Heart right ventricle (tissue), 16 donors: ENCODE measurements at regions not wholly inside any gene's neighbourhood (a gene's known extent, or its start where the extent isn't known, plus 50 kb on each side); places are given as distances from the start of the nearest gene placed in this dataset.
A peak's percentile ranks its signal among the peaks of the same experiment; 100 is the strongest.

Experiments
- ATAC-seq, 8 donors: fragments of 200-7000 bp; cut with Tn5 transposase; one replicate each; pipeline ENCODE4 v1.9.1; 2020; ENCODE audit warnings: mild to moderate bottlenecking in 8 of 8, moderate library complexity in 8 of 8, moderate number of reproducible peaks in 1 of 8
- DNase-seq, 2 donors: peaks; one replicate each; pipeline ENCODE4 v3.0.0-alpha.2; 2020
- H3K27ac ChIP-seq, 10 donors: fragments of 200-600 bp; sonication (generic) in 2 of 10; one replicate each; pipeline versions ENCODE4 v1.5.0 to v1.8.0; 2020 to 2022; ENCODE audit warnings: mild to moderate bottlenecking in 3 of 10
- H3K27me3 ChIP-seq, 7 donors: fragments of 200-600 bp; one replicate each; pipeline ENCODE4 v1.8.0; 2021 to 2022; ENCODE audit warnings: mild to moderate bottlenecking in 2 of 7
- H3K36me3 ChIP-seq, 9 donors: fragments of 200-600 bp; sonication (generic) in 1 of 9; one replicate each; pipeline versions ENCODE4 v1.5.0 to v1.8.0; 2020 to 2022; ENCODE audit warnings: mild to moderate bottlenecking in 2 of 9
- H3K4me1 ChIP-seq, 9 donors: fragments of 200-600 bp; sonication (generic) in 1 of 9; one replicate each; pipeline versions ENCODE4 v1.5.0 to v1.8.0; 2020 to 2022; ENCODE audit warnings: mild to moderate bottlenecking in 4 of 9
- H3K4me3 ChIP-seq, 10 donors: fragments of 200-600 bp; sonication (generic) in 2 of 10; one replicate each; pipeline versions ENCODE4 v1.5.0 to v1.8.0; 2020 to 2022; ENCODE audit warnings: mild to moderate bottlenecking in 7 of 10, moderate library complexity in 2 of 10
- H3K9me3 ChIP-seq, 11 donors: fragments of 200-600 bp in 10 of 11; sonication (generic) in 2 of 11; one replicate each; pipeline versions ENCODE4 v1.5.0 to v1.8.0; 2013 to 2022; ENCODE audit warnings: mild to moderate bottlenecking in 2 of 11, control low read depth in 1 of 11, moderate library complexity in 1 of 11
- WGBS, 2 donors: extraction: QIAGEN DNeasy Blood & Tissue Kit; methylation state at CpG; one replicate each; pipeline ENCODE4 v1.1.7; 2013; ENCODE audit warnings: inconsistent platforms in 1 of 2; 5-methylcytosine and 5-hydroxymethylcytosine counted together
- intact Hi-C, 10 donors: fragments of 100-400 bp; cut with DNase I; formaldehyde crosslinking; loops; one replicate each; pipeline versions ENCODE4 v1.11.1 to v1.14.2; 2022
- TF ChIP-seq, protein P1 (sequence below), 9 donors: fragments of 200-600 bp; sonication (generic) in 2 of 9; IDR thresholded peaks; one replicate each; pipeline versions ENCODE4 v1.5.0 to v1.8.0; 2021 to 2022; ENCODE audit warnings: antibody characterized with exemption in 9 of 9, mild to moderate bottlenecking in 5 of 9, moderate library complexity in 1 of 9
- donor health status: Arrhythmogenic right ventricular cardiomyopathy.
- donor health status: ischemic (EF 13 %, LVEDD 7.1; RV severe dilation, severe dysfunction).
- donor health status: healthy with polysubstance abuse.
- donor health status: DM: no; HTN: yes; CAD: no.
- donor health status: DM: no; HTN: no; CAD: no.
- donor health status: ischemic (EF 25% LVEDD 6.9; RV normal size, moderate dysfunction).
- donor health status: ischemic (EF 25% LVEDD 5.7; RV mildly dilated, moderate dysfunction).
- donor health status: healthy.
- donor health status: DM: yes; HTN: yes; CAD: no.
- donor health status: Ischemic cardiomyopathy.
- donor health status: ischemic (EF 35%, LVEDD 5.7; RV mildly dilated, moderate dysfunction).
- donor health status: nonischemic (EF 11% LVEDD 7.7; RV severe dilation, severe dysfunction).
- donor health status: DM: yes; HTN: yes; CAD: no.
- donor health status: PGD.
- donor health status: ischemic (EF 29% LVEDD 5.4; RV normal size, mild dysfunction).
- donor health status: nonischemic (EF 23%, LVEDD 6.1; RV moderate dilation, normal function).

DNA sequence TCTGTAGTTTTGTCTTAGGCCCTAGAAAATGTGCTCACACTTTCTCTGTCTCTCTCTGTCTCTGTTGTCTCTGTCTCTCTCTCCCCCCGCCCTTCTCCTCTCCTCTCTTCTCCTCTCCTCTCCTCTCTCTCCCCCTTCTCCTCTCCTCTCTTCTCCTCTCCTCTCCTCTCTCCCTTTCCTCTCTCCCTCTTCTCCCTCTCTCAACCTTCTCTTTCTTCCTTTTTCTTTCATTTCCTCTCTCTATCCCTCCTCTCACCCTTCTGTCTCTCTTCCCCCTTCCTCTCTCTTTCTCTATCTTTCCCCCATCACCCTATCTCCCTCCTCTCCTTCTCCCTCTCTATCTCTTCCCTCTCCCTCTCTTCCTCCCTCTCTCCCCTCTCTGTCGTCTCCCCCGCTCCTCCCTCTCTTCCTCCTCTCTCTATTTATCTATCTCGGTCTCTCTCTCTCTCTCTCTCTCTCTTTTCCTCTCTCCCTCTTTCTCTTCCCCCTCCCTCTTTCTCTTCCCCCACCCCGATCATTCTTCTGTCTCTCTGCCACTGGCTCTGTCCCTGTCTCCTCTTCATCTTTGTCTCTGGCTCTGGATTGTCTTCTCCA is 107.2 kb upstream of the C16orf82 start:
- Histone ChIP-seq H3K9me3 (peaks cover 0 to 22% (median 0%) of the 10 kb centered on the region in 11 donors), H3K27ac (no peak overlapping the region), H3K36me3 (no peaks in the 10 kb centered on the region), H3K4me3 (no peak overlapping the region), H3K27me3 (peaks cover 0 to 13% (median 5%) of the 10 kb centered on the region in 7 donors), H3K4me1 (no peaks in the 10 kb centered on the region)
- WGBS, 2 donors = 46 to 52% methylated on average over 5 of the region's 5 CpGs
- DNase-seq (no peak), ATAC-seq (no peak)
- TF ChIP-seq, protein P1, sequence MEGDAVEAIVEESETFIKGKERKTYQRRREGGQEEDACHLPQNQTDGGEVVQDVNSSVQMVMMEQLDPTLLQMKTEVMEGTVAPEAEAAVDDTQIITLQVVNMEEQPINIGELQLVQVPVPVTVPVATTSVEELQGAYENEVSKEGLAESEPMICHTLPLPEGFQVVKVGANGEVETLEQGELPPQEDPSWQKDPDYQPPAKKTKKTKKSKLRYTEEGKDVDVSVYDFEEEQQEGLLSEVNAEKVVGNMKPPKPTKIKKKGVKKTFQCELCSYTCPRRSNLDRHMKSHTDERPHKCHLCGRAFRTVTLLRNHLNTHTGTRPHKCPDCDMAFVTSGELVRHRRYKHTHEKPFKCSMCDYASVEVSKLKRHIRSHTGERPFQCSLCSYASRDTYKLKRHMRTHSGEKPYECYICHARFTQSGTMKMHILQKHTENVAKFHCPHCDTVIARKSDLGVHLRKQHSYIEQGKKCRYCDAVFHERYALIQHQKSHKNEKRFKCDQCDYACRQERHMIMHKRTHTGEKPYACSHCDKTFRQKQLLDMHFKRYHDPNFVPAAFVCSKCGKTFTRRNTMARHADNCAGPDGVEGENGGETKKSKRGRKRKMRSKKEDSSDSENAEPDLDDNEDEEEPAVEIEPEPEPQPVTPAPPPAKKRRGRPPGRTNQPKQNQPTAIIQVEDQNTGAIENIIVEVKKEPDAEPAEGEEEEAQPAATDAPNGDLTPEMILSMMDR (IDR thresholded peaks at IDR 0.05) = no peak
- intact Hi-C loops = loop anchor here in 1 of 10 donors (2.0 kb wide), 1 partner anchor 521 kb away; no protein-coding TSS in a partner anchor

DNA sequence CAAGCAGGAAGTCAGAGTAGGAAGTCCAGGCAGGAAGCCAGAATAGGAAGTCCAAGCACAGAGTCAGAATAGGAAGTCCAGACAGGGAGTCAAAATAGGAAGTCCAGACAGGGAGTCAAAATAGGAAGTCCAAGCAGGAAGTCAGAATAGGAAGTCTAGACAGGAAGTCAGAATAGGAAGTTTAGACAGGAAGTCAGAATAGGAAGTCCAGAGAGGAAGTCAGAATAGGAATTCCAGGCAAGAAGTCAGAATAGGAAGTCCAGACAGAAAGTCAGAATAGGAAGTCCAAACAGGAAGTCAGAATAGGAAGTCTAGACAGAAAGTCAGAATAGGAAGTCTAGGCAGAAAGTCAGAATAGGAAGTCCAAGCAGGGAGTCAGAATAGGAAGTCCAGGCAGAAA is 105.3 kb upstream of the C16orf82 start:
- peaks cover 0 to 22% (median 0%) of the 10 kb centered on the region in 11 donors for H3K9me3 ChIP-seq
- H3K27me3 ChIP-seq = peaks cover 0 to 13% (median 5%) of the 10 kb centered on the region in 7 donors
- no peak overlapping the region for H3K27ac ChIP-seq
- ATAC-seq (no peak), DNase-seq (no peak)
- H3K4me3 ChIP-seq = no peak overlapping the region
- TF ChIP-seq, protein P1 (IDR thresholded peaks at IDR 0.05) = no peak
- intact Hi-C loops = loop anchor here in 1 of 10 donors (2.0 kb wide), 1 partner anchor 523 kb away; no protein-coding TSS in a partner anchor
- no peaks in the 10 kb centered on the region for H3K4me1 ChIP-seq
- H3K36me3 ChIP-seq = no peaks in the 10 kb centered on the region

DNA sequence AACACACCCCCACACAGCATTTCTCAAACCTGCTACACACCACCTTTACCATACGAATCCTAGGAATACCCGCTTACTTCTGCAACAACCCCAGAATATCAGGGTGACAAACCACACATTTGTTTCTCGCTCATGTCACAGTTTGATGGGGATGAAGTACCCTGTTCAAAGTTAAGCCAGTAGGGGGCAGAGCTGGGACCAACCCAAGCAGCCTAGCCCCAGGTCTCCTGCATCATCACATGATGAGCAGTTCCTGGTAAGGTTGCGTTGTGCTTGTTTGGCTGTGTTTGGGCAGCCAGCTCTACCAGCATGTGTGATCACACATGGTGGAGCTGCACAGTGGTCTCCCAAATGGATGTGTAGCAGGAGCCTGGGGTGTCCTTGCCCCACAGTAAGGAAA is 103.6 kb upstream of the C16orf82 start:
- no peak overlapping the region for H3K27ac ChIP-seq

GRCh38 chr16:26969589-26970231 is 97.0 kb upstream of the C16orf82 start:
- no peak for DNase-seq
- no peak for ATAC-seq
- H3K4me1 ChIP-seq = no peaks in the 10 kb centered on the region
- no peak overlapping the region for H3K27ac ChIP-seq
- no peaks in the 10 kb centered on the region for H3K9me3 ChIP-seq
- intact Hi-C loops = no loop called here
- no peak overlapping the region for H3K4me3 ChIP-seq
- peaks cover 0 to 6% (median 0%) of the 10 kb centered on the region in 7 donors for H3K27me3 ChIP-seq
- TF ChIP-seq, protein P1 (IDR thresholded peaks at IDR 0.05) = no peak
- no peaks in the 10 kb centered on the region for H3K36me3 ChIP-seq
- WGBS, 2 donors = 81 to 84% methylated on average over 6 of the region's 6 CpGs

More for the DNA sequence above, 103.6 kb upstream of the C16orf82 start:
- ATAC-seq (no peak), DNase-seq (no peak)
- H3K36me3 ChIP-seq = no peaks in the 10 kb centered on the region
- intact Hi-C loops = no loop called here
- TF ChIP-seq, protein P1 (IDR thresholded peaks at IDR 0.05) = peak in 2 of 9 donors; percentile 8 to 21
- no peak overlapping the region for H3K4me3 ChIP-seq
- H3K4me1 ChIP-seq = no peaks in the 10 kb centered on the region
- peaks cover 0 to 22% (median 0%) of the 10 kb centered on the region in 11 donors for H3K9me3 ChIP-seq
- peaks cover 0 to 13% (median 5%) of the 10 kb centered on the region in 7 donors for H3K27me3 ChIP-seq
- WGBS, 2 donors = 53% methylated on average over 4 of the region's 4 CpGs
